DND-41 (cell line): ENCODE measurements at regions not wholly inside any gene's neighbourhood (a gene's known extent, or its start where the extent isn't known, plus 50 kb on each side); places are given as distances from the start of the nearest gene placed in this dataset.

Experiments used
- EZH2 ChIP-seq: IDR thresholded peaks from 3 replicates; pipeline ENCODE4 v1.6.1; 2012; ENCODE audit warnings: borderline replicate concordance, low read depth, mild to moderate bottlenecking, moderate library complexity, low read length, inconsistent platforms; ENCODE audit not compliant: severe bottlenecking
- TF ChIP-seq, protein P1 (sequence below): IDR thresholded peaks from 2 replicates; pipeline ENCODE4 v1.5.1; 2012; ENCODE audit warnings: borderline replicate concordance, low read length, moderate library complexity, mild to moderate bottlenecking; ENCODE audit not compliant: poor library complexity, severe bottlenecking; ENCODE audit errors: extremely low read depth

DNA sequence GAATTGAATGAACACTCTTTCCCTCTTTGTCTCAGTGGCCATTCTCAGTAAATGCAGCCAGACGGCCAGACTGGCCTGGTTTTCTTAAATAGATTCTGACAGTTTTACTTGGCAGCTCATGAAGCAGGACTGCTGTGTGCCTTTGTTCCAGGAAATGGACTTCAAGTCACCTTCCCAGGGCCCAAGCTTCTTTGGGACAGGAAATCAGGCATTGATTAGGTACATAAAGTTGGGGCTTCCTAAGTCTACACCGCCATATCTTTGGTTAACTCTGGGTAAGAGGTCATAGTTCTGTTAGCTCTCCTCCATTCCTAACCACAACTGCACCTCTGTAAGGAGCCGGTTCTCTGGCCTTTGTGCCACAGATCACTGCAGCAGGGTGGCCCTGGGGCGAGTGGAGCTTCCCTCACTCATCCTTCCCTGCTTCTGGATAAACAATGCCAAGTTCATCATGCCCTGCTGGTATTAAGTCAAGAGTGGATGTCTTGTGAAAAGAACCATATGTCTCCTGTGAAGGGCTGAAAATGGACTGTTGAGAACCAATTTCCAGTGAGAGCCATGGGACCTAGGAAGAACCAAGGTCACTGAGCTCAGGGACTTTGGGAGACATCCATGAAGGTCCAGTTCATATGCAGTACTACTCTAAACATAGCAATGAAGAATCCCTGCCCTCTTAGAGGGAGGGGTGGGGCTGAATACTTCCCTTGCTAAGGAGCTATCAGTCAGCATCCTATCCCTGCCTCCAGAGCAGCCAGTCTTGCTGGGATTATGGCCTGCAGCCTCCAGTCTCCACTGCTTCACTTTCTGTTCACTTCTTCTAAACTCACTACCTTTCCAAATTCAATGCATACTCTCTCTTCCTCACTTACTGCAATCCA, 122.6 kb upstream of the XPO1 start:
- TF ChIP-seq, protein P1, sequence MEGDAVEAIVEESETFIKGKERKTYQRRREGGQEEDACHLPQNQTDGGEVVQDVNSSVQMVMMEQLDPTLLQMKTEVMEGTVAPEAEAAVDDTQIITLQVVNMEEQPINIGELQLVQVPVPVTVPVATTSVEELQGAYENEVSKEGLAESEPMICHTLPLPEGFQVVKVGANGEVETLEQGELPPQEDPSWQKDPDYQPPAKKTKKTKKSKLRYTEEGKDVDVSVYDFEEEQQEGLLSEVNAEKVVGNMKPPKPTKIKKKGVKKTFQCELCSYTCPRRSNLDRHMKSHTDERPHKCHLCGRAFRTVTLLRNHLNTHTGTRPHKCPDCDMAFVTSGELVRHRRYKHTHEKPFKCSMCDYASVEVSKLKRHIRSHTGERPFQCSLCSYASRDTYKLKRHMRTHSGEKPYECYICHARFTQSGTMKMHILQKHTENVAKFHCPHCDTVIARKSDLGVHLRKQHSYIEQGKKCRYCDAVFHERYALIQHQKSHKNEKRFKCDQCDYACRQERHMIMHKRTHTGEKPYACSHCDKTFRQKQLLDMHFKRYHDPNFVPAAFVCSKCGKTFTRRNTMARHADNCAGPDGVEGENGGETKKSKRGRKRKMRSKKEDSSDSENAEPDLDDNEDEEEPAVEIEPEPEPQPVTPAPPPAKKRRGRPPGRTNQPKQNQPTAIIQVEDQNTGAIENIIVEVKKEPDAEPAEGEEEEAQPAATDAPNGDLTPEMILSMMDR: no peak
- no peak for TF ChIP-seq EZH2
